Rectal smooth muscle tissue (tissue), 1 donor: ENCODE measurements at regions not wholly inside any gene's neighbourhood (a gene's known extent, or its start where the extent isn't known, plus 50 kb on each side); places are given as distances from the start of the nearest gene placed in this dataset.
"Not testable (repeated sequence)": the region's sequence is repeated elsewhere in the genome, so short reads cannot be mapped to it uniquely, and the experiment has no call there.

ENCODE experiments used
- H3K27ac ChIP-seq: one replicate; pipeline ENCODE4 v1.7.0; 2013; ENCODE audit warnings: low read depth, low read length, inconsistent platforms
- H3K27me3 ChIP-seq: one replicate; pipeline ENCODE4 v1.7.0; 2013; ENCODE audit warnings: low read length; ENCODE audit not compliant: control insufficient read depth, insufficient read depth
- H3K36me3 ChIP-seq: one replicate; pipeline ENCODE4 v1.7.0; 2013; ENCODE audit warnings: low read length; ENCODE audit not compliant: control insufficient read depth, insufficient read depth
- H3K4me1 ChIP-seq: one replicate; pipeline ENCODE4 v1.7.0; 2013; ENCODE audit warnings: low read length; ENCODE audit not compliant: control insufficient read depth, insufficient read depth
- H3K4me3 ChIP-seq: one replicate; pipeline ENCODE4 v1.7.0; 2013; ENCODE audit warnings: low read length
- H3K9ac ChIP-seq: one replicate; pipeline ENCODE4 v1.7.0; 2013; ENCODE audit warnings: low read length

GRCh38 chr1:101567582-101568189 is 330.9 kb downstream of the S1PR1 start:
- H3K36me3 ChIP-seq = no peaks in the 10 kb centered on the region
- H3K9ac ChIP-seq = no peak overlapping the region
- H3K27ac ChIP-seq = no peak overlapping the region
- no peaks in the 10 kb centered on the region for H3K4me1 ChIP-seq
- H3K27me3 ChIP-seq = no peaks in the 10 kb centered on the region
- H3K4me3 ChIP-seq = no peak overlapping the region

GRCh38 chr1:101587741-101588140 is 350.9 kb downstream of the S1PR1 start:
- Histone ChIP-seq H3K27me3 (no peaks in the 10 kb centered on the region), H3K27ac (no peak overlapping the region), H3K4me3 (no peak overlapping the region), H3K4me1 (no peaks in the 10 kb centered on the region), H3K9ac (no peak overlapping the region), H3K36me3 (no peaks in the 10 kb centered on the region)

- Histone ChIP-seq H3K27me3 (no peaks in the 10 kb centered on the region), H3K4me1 (no peaks in the 10 kb centered on the region), H3K27ac (no peak overlapping the region), H3K36me3 (no peaks in the 10 kb centered on the region), H3K9ac (no peak overlapping the region), H3K4me3 (no peak overlapping the region)
Measured at GRCh38 chr1:101588677-101589076, 351.9 kb downstream of the S1PR1 start.

GRCh38 chr1:101592845-101593244 is 356.0 kb downstream of the S1PR1 start:
- no peaks in the 10 kb centered on the region for H3K27me3 ChIP-seq
- no peaks in the 10 kb centered on the region for H3K36me3 ChIP-seq
- no peak overlapping the region for H3K27ac ChIP-seq
- H3K4me1 ChIP-seq = no peaks in the 10 kb centered on the region
- H3K4me3 ChIP-seq = no peak overlapping the region
- H3K9ac ChIP-seq = no peak overlapping the region

- Histone ChIP-seq H3K4me3 (no peak overlapping the region), H3K9ac (no peak overlapping the region), H3K36me3 (no peaks in the 10 kb centered on the region), H3K27me3 (no peaks in the 10 kb centered on the region), H3K4me1 (no peaks in the 10 kb centered on the region), H3K27ac (no peak overlapping the region)
Measured at GRCh38 chr1:101595881-101596374, 359.1 kb downstream of the S1PR1 start.

GRCh38 chr1:101600615-101601014 is 363.8 kb downstream of the S1PR1 start:
- H3K36me3 ChIP-seq, H3K9ac ChIP-seq, H3K27me3 ChIP-seq, H3K27ac ChIP-seq, H3K4me3 ChIP-seq, H3K4me1 ChIP-seq: not testable (repeated sequence)

GRCh38 chr1:101603726-101604125 is 366.9 kb downstream of the S1PR1 start:
- no peak overlapping the region for H3K9ac ChIP-seq

GRCh38 chr1:101605878-101606277 is 369.1 kb downstream of the S1PR1 start:
- no peak overlapping the region for H3K9ac ChIP-seq
- no peaks in the 10 kb centered on the region for H3K36me3 ChIP-seq
- H3K27ac ChIP-seq = no peak overlapping the region
- no peaks in the 10 kb centered on the region for H3K4me1 ChIP-seq
- no peak overlapping the region for H3K4me3 ChIP-seq
- no peaks in the 10 kb centered on the region for H3K27me3 ChIP-seq

More at GRCh38 chr1:101603726-101604125, 366.9 kb downstream of the S1PR1 start:
- H3K36me3 ChIP-seq = no peaks in the 10 kb centered on the region
- H3K27me3 ChIP-seq = no peaks in the 10 kb centered on the region
- H3K27ac ChIP-seq = no peak overlapping the region
- no peak overlapping the region for H3K4me3 ChIP-seq
- no peaks in the 10 kb centered on the region for H3K4me1 ChIP-seq

GRCh38 chr1:101613546-101613945 is 376.7 kb downstream of the S1PR1 start:
- H3K4me1 ChIP-seq = no peaks in the 10 kb centered on the region
- no peaks in the 10 kb centered on the region for H3K27me3 ChIP-seq
- H3K4me3 ChIP-seq = no peak overlapping the region
- H3K27ac ChIP-seq = no peak overlapping the region
- no peak overlapping the region for H3K9ac ChIP-seq
- H3K36me3 ChIP-seq = no peaks in the 10 kb centered on the region

GRCh38 chr1:101618900-101619299 is 377.8 kb downstream of the OLFM3 start:
- H3K27ac ChIP-seq = no peak overlapping the region
- H3K9ac ChIP-seq = no peak overlapping the region
- no peaks in the 10 kb centered on the region for H3K4me1 ChIP-seq
- no peaks in the 10 kb centered on the region for H3K27me3 ChIP-seq
- no peak overlapping the region for H3K4me3 ChIP-seq
- H3K36me3 ChIP-seq = no peaks in the 10 kb centered on the region

- Histone ChIP-seq H3K36me3 (no peaks in the 10 kb centered on the region), H3K4me3 (no peak overlapping the region), H3K27ac (no peak overlapping the region), H3K4me1 (no peaks in the 10 kb centered on the region), H3K9ac (no peak overlapping the region), H3K27me3 (no peaks in the 10 kb centered on the region)
Measured at GRCh38 chr1:101632548-101633272, 364.0 kb downstream of the OLFM3 start.

- Histone ChIP-seq H3K27ac (no peak overlapping the region), H3K9ac (no peak overlapping the region), H3K27me3 (no peaks in the 10 kb centered on the region), H3K36me3 (no peaks in the 10 kb centered on the region), H3K4me3 (no peak overlapping the region), H3K4me1 (no peaks in the 10 kb centered on the region)
Measured at GRCh38 chr1:101645810-101646209, 350.9 kb downstream of the OLFM3 start.

- no peaks in the 10 kb centered on the region for H3K36me3 ChIP-seq
- no peak overlapping the region for H3K4me3 ChIP-seq
- H3K27ac ChIP-seq = no peak overlapping the region
- H3K27me3 ChIP-seq = no peaks in the 10 kb centered on the region
- no peak overlapping the region for H3K9ac ChIP-seq
- no peaks in the 10 kb centered on the region for H3K4me1 ChIP-seq
Measured at GRCh38 chr1:101652484-101652883, 344.2 kb downstream of the OLFM3 start.
